Progenitor cell of endocrine pancreas (in vitro differentiated cells): ENCODE measurements at regions not wholly inside any gene's neighbourhood (a gene's known extent, or its start where the extent isn't known, plus 50 kb on each side); places are given as distances from the start of the nearest gene placed in this dataset.

Experiments
- DNase-seq: peaks from one replicate; pipeline ENCODE4 v3.0.0; 2021; ENCODE audit warnings: low spot score; ENCODE audit not compliant: unreplicated experiment
- H3K27ac Mint-ChIP-seq: 2 replicates; pipeline ENCODE4 v1.8.0; 2021; ENCODE audit warnings: mild to moderate bottlenecking, moderate library complexity, mixed read lengths
- H3K27me3 Mint-ChIP-seq: 2 replicates; pipeline ENCODE4 v1.8.0; 2021; ENCODE audit warnings: mixed read lengths
- H3K36me3 Mint-ChIP-seq: 2 replicates; pipeline ENCODE4 v1.8.0; 2022; ENCODE audit warnings: mixed read lengths; ENCODE audit not compliant: insufficient read depth
- H3K4me1 Mint-ChIP-seq: 2 replicates; pipeline ENCODE4 v1.8.0; 2021; ENCODE audit warnings: low read depth, mixed read lengths
- H3K4me3 Mint-ChIP-seq: 2 replicates; pipeline ENCODE4 v1.8.0; 2021; ENCODE audit warnings: low read depth, mild to moderate bottlenecking, moderate library complexity, mixed read lengths
- H3K9me3 Mint-ChIP-seq: 2 replicates; pipeline ENCODE4 v1.8.0; 2021; ENCODE audit warnings: low read depth, mixed read lengths
- TF ChIP-seq, protein P1 (sequence below): fragments of 200-600 bp; sonication (generic); IDR thresholded peaks from one replicate; pipeline ENCODE4 v1.5.0; 2021; ENCODE audit warnings: antibody characterized with exemption, mild to moderate bottlenecking; ENCODE audit not compliant: unreplicated experiment

DNA sequence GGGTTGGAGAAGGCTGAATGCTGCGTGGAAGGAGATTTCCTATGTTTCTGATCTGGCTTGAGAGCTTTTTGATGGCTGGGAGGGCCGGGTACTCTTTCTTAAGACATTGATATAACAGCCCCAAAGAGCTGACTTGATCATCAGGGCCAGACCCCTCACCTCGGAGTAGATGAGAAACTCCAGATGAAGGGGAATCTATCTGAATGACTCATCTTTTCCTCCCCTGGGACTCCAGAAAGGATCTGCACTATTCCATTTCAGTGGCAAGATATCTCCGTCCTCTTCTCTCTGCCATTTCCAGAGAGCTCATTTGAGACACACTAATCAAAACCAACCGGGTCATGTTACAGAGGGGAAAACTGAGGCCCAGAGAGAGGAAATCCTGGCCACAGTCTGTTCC lies 92.9 kb upstream of the MSX1 start:
- Mint-ChIP-seq H3K27ac (no peak overlapping the region), H3K27me3 (peaks cover 26% of the 10 kb centered on the region), H3K4me3 (no peak overlapping the region), H3K36me3 (peaks cover 3% of the 10 kb centered on the region), H3K4me1 (peaks cover 7% of the 10 kb centered on the region), H3K9me3 (peaks cover 3% of the 10 kb centered on the region)
- TF ChIP-seq, protein P1, sequence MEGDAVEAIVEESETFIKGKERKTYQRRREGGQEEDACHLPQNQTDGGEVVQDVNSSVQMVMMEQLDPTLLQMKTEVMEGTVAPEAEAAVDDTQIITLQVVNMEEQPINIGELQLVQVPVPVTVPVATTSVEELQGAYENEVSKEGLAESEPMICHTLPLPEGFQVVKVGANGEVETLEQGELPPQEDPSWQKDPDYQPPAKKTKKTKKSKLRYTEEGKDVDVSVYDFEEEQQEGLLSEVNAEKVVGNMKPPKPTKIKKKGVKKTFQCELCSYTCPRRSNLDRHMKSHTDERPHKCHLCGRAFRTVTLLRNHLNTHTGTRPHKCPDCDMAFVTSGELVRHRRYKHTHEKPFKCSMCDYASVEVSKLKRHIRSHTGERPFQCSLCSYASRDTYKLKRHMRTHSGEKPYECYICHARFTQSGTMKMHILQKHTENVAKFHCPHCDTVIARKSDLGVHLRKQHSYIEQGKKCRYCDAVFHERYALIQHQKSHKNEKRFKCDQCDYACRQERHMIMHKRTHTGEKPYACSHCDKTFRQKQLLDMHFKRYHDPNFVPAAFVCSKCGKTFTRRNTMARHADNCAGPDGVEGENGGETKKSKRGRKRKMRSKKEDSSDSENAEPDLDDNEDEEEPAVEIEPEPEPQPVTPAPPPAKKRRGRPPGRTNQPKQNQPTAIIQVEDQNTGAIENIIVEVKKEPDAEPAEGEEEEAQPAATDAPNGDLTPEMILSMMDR: no peak
- DNase-seq: no peak

- peaks cover 3% of the 10 kb centered on the region for H3K9me3 Mint-ChIP-seq
- peaks cover 10% of the 10 kb centered on the region for H3K4me1 Mint-ChIP-seq
- H3K27me3 Mint-ChIP-seq: peaks cover 33% of the 10 kb centered on the region
- peaks cover 3% of the 10 kb centered on the region for H3K36me3 Mint-ChIP-seq
- no peak for DNase-seq
- no peak overlapping the region for H3K4me3 Mint-ChIP-seq
- no peak overlapping the region for H3K27ac Mint-ChIP-seq
- TF ChIP-seq, protein P1: no peak
These were observed 93.7 kb upstream of the MSX1 start for GRCh38 chr4:4765811-4766210.

- Mint-ChIP-seq H3K36me3 (peaks cover 3% of the 10 kb centered on the region), H3K4me3 (no peak overlapping the region), H3K4me1 (peaks cover 10% of the 10 kb centered on the region), H3K9me3 (peaks cover 3% of the 10 kb centered on the region), H3K27ac (no peak overlapping the region), H3K27me3 (peaks cover 44% of the 10 kb centered on the region)
- no peak for DNase-seq
- TF ChIP-seq, protein P1: no peak
These were observed 94.9 kb upstream of the MSX1 start for GRCh38 chr4:4764558-4764905.

DNA sequence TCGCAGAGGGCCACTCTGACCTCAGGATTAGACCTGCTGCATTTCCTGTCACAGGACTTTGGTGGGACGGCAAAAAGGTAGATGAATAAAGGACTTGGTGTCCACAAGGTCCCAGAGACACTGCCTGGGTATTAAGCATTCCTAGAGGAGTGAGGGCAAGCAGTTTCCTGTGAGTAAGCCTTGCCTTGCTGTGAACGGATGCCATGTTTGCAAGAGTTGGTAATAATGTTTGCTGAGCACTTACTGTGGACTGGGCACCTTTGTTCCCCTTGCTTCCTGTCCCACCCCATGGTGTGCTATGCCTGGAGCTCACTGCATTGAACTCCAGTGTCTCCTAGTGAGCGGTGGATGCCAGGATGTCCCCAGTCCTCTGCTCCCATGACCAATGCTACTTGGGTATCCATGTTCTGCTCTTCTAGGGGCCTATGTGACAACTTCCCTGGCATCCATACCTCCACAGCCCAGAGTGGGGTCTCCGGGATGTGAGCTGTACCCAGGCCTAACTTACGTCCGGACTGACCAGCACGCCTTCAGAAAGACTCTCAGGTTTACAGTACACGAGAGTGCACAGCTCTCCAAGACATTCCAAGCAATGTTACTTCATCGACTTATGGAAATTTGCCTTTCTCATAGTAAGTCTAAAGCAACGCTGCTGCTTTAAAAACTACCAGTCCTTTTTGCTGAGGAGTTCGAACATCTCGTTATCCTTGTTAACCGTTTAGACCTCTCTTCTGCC lies 95.5 kb upstream of the MSX1 start:
- Mint-ChIP-seq H3K27ac (no peak overlapping the region), H3K36me3 (peaks cover 3% of the 10 kb centered on the region), H3K9me3 (peaks cover 3% of the 10 kb centered on the region), H3K4me3 (no peak overlapping the region), H3K27me3 (peaks cover 49% of the 10 kb centered on the region), H3K4me1 (peaks cover 10% of the 10 kb centered on the region)
- TF ChIP-seq, protein P1: no peak
- DNase-seq: no peak

DNA sequence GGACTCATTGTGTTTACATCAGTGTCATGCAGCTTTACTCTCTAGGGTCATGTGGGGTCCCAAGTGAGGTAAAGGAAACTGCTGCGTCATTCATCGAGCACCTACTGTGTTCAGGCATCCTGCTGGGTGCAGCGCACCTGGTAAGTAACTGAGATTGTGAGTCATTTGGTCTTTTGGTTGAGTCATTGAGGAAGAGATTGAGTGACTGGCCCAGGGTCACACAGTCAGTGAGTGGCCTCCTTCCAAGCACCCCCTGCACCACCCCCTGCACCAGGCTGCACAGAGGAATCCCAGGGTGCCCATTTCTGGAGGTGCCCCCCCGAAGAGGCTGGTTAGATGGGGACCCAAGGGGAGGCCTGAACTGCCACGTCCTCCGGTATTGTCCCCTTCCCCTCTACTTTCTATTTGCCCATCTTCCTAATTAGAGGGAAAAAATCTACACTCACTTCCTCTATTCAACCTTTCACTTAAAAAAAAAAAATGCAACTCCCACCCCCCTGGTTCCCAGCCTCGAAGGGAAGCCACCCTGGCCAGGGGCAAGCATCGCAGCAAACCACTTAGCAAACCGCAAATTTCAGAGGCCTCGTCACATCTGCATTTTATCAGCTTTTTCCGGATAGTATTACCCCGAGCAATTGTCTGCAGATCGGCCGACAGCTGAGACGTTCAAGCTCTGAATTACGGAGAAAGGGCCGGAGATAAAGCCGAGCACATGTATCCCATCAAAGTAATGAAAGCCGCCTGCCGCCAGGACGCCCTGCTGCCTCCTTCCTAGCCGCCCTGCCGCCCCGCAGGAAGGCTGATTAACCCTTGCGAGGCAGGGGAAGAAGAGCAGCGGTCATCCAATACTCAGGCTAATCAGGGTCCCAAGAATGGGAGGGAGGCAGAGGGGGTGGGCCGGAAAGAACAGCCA lies 96.3 kb upstream of the MSX1 start:
- peaks cover 56% of the 10 kb centered on the region for H3K27me3 Mint-ChIP-seq
- peaks cover 3% of the 10 kb centered on the region for H3K36me3 Mint-ChIP-seq

More for the DNA sequence above, 96.3 kb upstream of the MSX1 start:
- Mint-ChIP-seq H3K4me3 (no peak overlapping the region), H3K4me1 (peaks cover 10% of the 10 kb centered on the region), H3K27ac (no peak overlapping the region), H3K9me3 (peaks cover 3% of the 10 kb centered on the region)
- TF ChIP-seq, protein P1: no peak
- DNase-seq: no peak
